AG10803 (cell line): ENCODE measurements at regions not wholly inside any gene's neighbourhood (a gene's known extent, or its start where the extent isn't known, plus 50 kb on each side); places are given as distances from the start of the nearest gene placed in this dataset.

ENCODE experiments used
- DNase-seq: peaks from one replicate; pipeline ENCODE4 v3.0.0; 2010; ENCODE audit warnings: low read depth
- H3K4me3 ChIP-seq: 2 replicates; pipeline ENCODE4 v1.5.1; 2011; ENCODE audit warnings: mild to moderate bottlenecking, low read length, control low read depth
- TF ChIP-seq, protein P1 (sequence below): conservative IDR thresholded peaks from 2 replicates; pipeline ENCODE4 v1.5.1; 2011; ENCODE audit warnings: mild to moderate bottlenecking, low read length, control low read depth, inconsistent platforms

DNA sequence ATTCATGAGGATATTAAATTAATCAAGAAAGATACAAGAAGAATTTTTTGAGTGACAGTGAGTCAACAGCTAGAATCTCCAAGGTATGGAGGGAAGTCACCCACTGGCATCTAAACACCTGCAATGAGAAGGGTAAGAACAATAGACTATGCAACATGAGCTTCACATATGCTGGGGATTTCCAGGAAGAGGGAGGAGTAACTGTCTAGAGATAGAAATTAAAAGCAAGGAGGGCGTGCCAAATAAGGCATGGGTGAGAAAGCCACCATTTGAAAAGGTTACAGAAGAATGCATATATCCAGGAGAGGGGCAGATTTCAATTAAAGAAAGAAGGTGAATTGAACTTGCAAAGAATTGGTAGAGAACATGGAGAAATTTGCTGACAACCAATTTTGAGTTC lies 365.7 kb downstream of the GPR37 start:
- H3K4me3 ChIP-seq: no peak overlapping the region
- no peak for DNase-seq
- TF ChIP-seq, protein P1, sequence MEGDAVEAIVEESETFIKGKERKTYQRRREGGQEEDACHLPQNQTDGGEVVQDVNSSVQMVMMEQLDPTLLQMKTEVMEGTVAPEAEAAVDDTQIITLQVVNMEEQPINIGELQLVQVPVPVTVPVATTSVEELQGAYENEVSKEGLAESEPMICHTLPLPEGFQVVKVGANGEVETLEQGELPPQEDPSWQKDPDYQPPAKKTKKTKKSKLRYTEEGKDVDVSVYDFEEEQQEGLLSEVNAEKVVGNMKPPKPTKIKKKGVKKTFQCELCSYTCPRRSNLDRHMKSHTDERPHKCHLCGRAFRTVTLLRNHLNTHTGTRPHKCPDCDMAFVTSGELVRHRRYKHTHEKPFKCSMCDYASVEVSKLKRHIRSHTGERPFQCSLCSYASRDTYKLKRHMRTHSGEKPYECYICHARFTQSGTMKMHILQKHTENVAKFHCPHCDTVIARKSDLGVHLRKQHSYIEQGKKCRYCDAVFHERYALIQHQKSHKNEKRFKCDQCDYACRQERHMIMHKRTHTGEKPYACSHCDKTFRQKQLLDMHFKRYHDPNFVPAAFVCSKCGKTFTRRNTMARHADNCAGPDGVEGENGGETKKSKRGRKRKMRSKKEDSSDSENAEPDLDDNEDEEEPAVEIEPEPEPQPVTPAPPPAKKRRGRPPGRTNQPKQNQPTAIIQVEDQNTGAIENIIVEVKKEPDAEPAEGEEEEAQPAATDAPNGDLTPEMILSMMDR: no peak

DNA sequence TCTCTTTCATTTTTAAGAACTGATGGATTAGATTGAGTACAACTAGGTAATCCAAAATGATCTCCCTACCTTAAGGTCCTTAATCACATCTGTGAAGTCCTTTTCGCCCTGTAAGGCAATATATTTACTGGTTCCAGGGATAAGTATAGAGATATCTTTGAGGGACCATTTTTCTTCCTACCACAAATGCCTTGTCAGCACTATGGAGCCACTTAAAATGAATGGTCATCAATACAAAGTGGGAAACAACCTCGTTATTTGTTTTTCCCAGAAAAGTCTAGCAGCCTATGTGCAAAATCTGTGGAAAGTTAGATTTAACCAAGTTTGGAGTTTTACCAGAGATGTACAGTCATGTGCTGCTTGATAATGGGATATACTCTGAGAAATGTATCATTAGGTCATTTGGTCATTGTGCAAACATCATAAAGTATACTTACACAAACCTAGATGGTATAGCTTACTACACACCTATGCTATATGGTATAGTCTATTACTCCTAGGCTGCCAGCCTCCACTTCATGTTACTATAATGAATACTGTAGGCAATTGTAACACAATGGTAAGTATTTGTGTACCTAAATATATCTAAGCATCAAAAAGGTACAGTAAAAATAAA lies 366.2 kb upstream of the TMEM229A start:
- no peak overlapping the region for H3K4me3 ChIP-seq
- TF ChIP-seq, protein P1: no peak
- DNase-seq: no peak

DNA sequence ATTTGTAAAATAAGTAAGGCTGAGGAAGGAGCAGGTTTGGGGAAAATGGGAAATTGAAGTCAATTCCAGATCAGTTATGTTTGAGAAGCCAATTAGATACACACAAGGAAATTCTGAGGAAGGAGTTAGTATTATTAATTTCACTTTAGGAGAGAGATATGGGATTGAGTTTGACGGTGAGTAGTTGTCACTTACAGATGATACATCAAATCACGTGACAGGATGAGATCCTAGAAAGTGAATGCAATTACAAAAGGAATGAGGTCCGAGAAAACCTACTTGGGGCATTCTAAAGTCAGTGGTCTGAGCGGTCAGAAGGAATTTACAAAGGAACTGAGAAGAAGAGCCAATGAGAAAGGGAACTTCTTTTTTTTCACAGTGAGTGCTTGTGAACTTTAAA lies 364.3 kb upstream of the TMEM229A start:
- no peak overlapping the region for H3K4me3 ChIP-seq
- TF ChIP-seq, protein P1: no peak
- no peak for DNase-seq

DNA sequence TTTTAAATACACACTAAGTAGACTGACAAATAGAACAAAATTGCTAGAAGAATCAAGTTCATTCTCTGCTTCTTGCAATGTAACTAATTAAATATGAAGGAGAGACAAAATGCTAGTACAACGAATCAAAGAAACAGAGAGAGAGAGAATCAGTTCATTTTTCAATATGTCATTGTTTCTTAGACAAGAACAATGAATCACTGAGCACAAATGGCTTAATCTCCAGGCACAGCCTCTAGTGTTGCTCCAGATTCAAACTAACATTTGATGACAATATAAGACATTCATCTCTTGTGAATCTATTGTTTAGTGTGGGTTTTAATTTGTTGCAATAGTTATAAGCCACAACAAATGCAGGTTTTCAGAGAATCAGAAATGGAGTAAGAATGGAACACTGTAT lies 357.4 kb upstream of the TMEM229A start:
- H3K4me3 ChIP-seq: no peak overlapping the region
- DNase-seq: no peak
- TF ChIP-seq, protein P1: no peak

DNA sequence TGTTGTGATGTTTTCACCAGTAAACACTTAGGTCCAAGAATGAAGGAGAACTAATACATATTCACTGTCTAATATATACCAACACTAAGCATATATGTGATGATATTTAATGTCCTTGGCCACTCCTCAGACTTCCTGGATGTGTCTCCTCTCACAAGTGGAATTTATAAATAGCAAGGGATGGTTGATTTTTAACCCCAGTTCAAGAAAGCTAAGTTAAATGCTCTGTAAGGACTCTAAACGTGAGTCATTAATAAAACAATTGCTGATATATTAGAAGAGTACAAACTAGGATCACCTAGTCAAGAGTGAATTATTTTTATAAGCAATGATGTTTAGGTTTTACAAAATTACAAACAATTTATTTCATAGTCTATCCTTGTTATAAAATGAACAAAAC lies 355.9 kb upstream of the TMEM229A start:
- no peak for DNase-seq

DNA sequence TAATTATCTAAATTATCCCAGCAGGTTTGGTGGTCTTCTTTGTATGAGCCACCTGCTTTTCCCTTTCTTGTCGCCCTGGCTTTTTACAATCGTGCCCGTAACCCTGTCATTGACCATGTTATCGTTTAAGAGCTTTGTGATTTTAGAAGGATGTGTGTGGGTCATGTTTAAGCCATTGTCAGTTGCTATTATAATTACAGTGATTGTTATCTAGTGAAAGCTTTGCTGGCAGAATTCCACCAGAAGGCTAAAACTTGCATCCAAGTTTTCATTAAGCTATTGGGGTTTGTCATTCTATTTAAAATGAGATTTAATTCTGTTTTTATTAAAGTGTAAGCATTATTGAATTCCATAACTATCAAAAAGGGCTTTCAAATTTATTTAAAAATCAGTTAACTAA lies 354.2 kb upstream of the TMEM229A start:
- TF ChIP-seq, protein P1: no peak
- DNase-seq: no peak
- H3K4me3 ChIP-seq: no peak overlapping the region

More for the DNA sequence above, 355.9 kb upstream of the TMEM229A start:
- H3K4me3 ChIP-seq: no peak overlapping the region
- TF ChIP-seq, protein P1: no peak

DNA sequence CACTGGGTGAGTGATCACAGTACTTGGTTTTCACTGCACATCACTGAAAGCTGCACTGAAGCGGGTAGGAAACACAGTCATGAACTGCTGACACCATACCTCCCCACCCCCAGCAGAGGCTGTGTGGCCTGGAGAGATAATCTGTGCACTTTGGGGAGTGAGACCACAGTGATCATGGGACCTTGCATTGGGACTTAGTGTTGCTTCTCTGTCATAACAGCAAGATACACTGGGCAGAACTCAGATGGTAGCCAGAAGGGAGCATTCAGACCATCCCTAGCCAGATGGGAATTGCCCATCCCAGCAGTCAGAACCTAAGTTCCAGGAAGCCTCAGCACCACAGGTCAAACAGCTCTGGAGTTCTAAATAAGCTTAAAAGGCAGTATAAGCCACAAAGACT lies 346.4 kb upstream of the TMEM229A start:
- TF ChIP-seq, protein P1: no peak
- DNase-seq: no peak
- H3K4me3 ChIP-seq: no peak overlapping the region
